Spleen (tissue), 7 donors: ENCODE measurements at regions not wholly inside any gene's neighbourhood (a gene's known extent, or its start where the extent isn't known, plus 50 kb on each side); places are given as distances from the start of the nearest gene placed in this dataset.

Experiments
- CTCF ChIP-seq, 11 experiments: fragments of 200-600 bp in 7 of 11; fragments of 450-650 bp in 4 of 11; sonication (generic) in 4 of 11; IDR thresholded peaks in 8 of 11; conservative IDR thresholded peaks in 3 of 11; 1 replicate in 7 of 11; 2 replicates in 4 of 11; pipeline versions ENCODE4 v1.4.0 to v1.8.0; 2016 to 2021; ENCODE audit warnings: antibody characterized with exemption in 11 of 11, inconsistent platforms in 4 of 11, mild to moderate bottlenecking in 1 of 11
- POLR2A ChIP-seq, 3 donors: fragments of 450-650 bp; IDR thresholded peaks; one replicate each; pipeline ENCODE4 v1.5.1; 2017; ENCODE audit warnings: antibody characterized with exemption in 3 of 3, mild to moderate bottlenecking in 1 of 3
- POLR2AphosphoS5 ChIP-seq, 3 donors: sonication (generic); formaldehyde crosslinking; IDR thresholded peaks; one replicate each; pipeline ENCODE4 v1.5.1; 2017; ENCODE audit warnings: antibody characterized with exemption in 3 of 3
- donor health status: DM: no; HTN: no; CAD: no; lungs with moderate emphysema.
- donor health status: DM: no; HTN: no; CAD: no.
- donor health status: DM: no; HTN: no; CAD: no.

- TF ChIP-seq CTCF (IDR thresholded peaks at IDR 0.05 in 8 of 11, conservative IDR thresholded peaks at IDR 0.05 in 3 of 11) (no peak), POLR2A (IDR thresholded peaks at IDR 0.05) (no peak), POLR2AphosphoS5 (IDR thresholded peaks at IDR 0.05) (no peak)
These were observed 636.3 kb upstream of the TENM4 start for GRCh38 chr11:80077113-80077512.
